Natural killer cell (primary cell): ENCODE measurements at regions not wholly inside any gene's neighbourhood (a gene's known extent, or its start where the extent isn't known, plus 50 kb on each side); places are given as distances from the start of the nearest gene placed in this dataset.

ENCODE experiments used
- ATAC-seq, 3 donors: fragments of 150-1000 bp in 2 of 3; fragments of 200-7000 bp in 1 of 3; cut with Tn5 transposase; 1 replicate in 1 of 3; 2 replicates in 2 of 3; pipeline ENCODE4 v1.10.0; 2021; ENCODE audit warnings: mild to moderate bottlenecking in 2 of 3, moderate library complexity in 2 of 3
- DNase-seq, 2 donors: peaks; one replicate each; pipeline versions ENCODE4 v3.0.0 to v3.0.0-alpha.2; 2013 to 2021; ENCODE audit warnings: mixed read lengths in 1 of 2
- H3K27ac ChIP-seq: one replicate; pipeline ENCODE4 v1.5.1; 2013; ENCODE audit warnings: mild to moderate bottlenecking, low read length
- H3K27me3 ChIP-seq: one replicate; pipeline ENCODE4 v1.6.1; 2013; ENCODE audit warnings: low read length; ENCODE audit not compliant: control insufficient read depth, insufficient read depth
- H3K36me3 ChIP-seq: one replicate; pipeline ENCODE4 v1.6.1; 2013; ENCODE audit warnings: low read length; ENCODE audit not compliant: control insufficient read depth, insufficient read depth
- H3K4me1 ChIP-seq: one replicate; pipeline ENCODE4 v1.6.1; 2013; ENCODE audit warnings: low read length; ENCODE audit not compliant: control insufficient read depth, insufficient read depth
- H3K4me3 ChIP-seq: one replicate; pipeline ENCODE4 v1.5.1; 2013; ENCODE audit warnings: low read length
- H3K9me3 ChIP-seq: one replicate; pipeline ENCODE4 v1.6.1; 2013; ENCODE audit warnings: low read length; ENCODE audit not compliant: control insufficient read depth, insufficient read depth
- H3K27ac Mint-ChIP-seq, 2 donors: one replicate each; pipeline ENCODE4 v1.8.0; 2022; ENCODE audit warnings: mild to moderate bottlenecking in 2 of 2, mixed read lengths in 2 of 2, moderate library complexity in 1 of 2
- H3K27me3 Mint-ChIP-seq, 2 donors: one replicate each; pipeline ENCODE4 v1.8.0; 2022; ENCODE audit warnings: low read depth in 2 of 2, mixed read lengths in 2 of 2
- H3K36me3 Mint-ChIP-seq: one replicate; pipeline ENCODE4 v1.8.0; 2022; ENCODE audit warnings: mixed read lengths
- H3K4me1 Mint-ChIP-seq, 2 donors: one replicate each; pipeline ENCODE4 v1.8.0; 2022; ENCODE audit warnings: mixed read lengths in 2 of 2
- H3K4me3 Mint-ChIP-seq: one replicate; pipeline ENCODE4 v1.8.0; 2022; ENCODE audit warnings: mild to moderate bottlenecking, moderate library complexity, mixed read lengths
- H3K9me3 Mint-ChIP-seq, 2 donors: one replicate each; pipeline ENCODE4 v1.8.0; 2022; ENCODE audit warnings: mixed read lengths in 2 of 2
- CTCF ChIP-seq: fragments of 200-600 bp; IDR thresholded peaks from one replicate; pipeline ENCODE4 v1.8.0; 2022; ENCODE audit warnings: antibody characterized with exemption
- WGBS: methylation state at CpG from one replicate; pipeline ENCODE4 v1.1.7; 2013; ENCODE audit warnings: missing lambda C conversion rate; ENCODE audit not compliant: insufficient coverage; 5-methylcytosine and 5-hydroxymethylcytosine counted together
- intact Hi-C: fragments of 100-400 bp; cut with micrococcal nuclease; formaldehyde crosslinking; loops from one replicate; pipeline ENCODE4 v1.14.2; 2022

GRCh38 chr2:192327576-192327975, 132.8 kb upstream of the TMEFF2 start:
- H3K27ac Mint-ChIP-seq: no peak overlapping the region
- Histone ChIP-seq H3K4me1 (no peaks in the 10 kb centered on the region), H3K27me3 (no peaks in the 10 kb centered on the region), H3K36me3 (no peaks in the 10 kb centered on the region), H3K4me3 (no peak overlapping the region), H3K27ac (no peak overlapping the region), H3K9me3 (no peaks in the 10 kb centered on the region)
- H3K4me3 Mint-ChIP-seq: no peak overlapping the region
- DNase-seq: no peak
- intact Hi-C loops: no loop called here
- H3K27me3 Mint-ChIP-seq: no peaks in the 10 kb centered on the region
- H3K4me1 Mint-ChIP-seq: no peaks in the 10 kb centered on the region
- WGBS: 8% methylated on average over 1 of the region's 1 CpG
- no peaks in the 10 kb centered on the region for H3K36me3 Mint-ChIP-seq
- no peak for TF ChIP-seq CTCF
- peaks cover 4 to 7% of the 10 kb centered on the region in 2 donors for H3K9me3 Mint-ChIP-seq
- ATAC-seq: no peak

DNA sequence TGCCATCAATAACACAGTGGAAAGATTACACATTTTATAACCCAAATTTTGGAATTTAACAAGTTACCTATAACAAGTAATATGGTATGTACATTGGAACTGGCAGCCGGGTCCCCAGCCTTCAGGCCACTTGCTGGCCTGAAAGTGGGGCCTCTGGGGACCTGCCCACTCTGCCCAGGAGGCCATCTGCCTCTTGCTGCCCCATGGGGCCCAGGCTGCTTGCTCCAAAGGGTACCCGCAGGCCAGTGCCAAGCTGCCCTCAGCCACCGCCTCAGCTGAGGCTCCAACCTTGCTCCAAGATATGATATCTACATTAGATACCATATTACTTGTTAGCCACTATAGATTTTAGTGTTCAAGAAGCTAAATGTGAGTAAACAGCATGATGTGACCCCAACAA, 120.8 kb upstream of the TMEFF2 start:
- no peak for ATAC-seq
- Mint-ChIP-seq H3K4me1 (no peaks in the 10 kb centered on the region), H3K9me3 (peaks cover 6 to 11% of the 10 kb centered on the region in 2 donors), H3K27me3 (no peaks in the 10 kb centered on the region), H3K36me3 (no peaks in the 10 kb centered on the region), H3K27ac (no peak overlapping the region), H3K4me3 (no peak overlapping the region)
- WGBS: 80% methylated on average over 3 of the region's 3 CpGs
- no peaks in the 10 kb centered on the region for H3K27me3 ChIP-seq
- no peak overlapping the region for H3K27ac ChIP-seq
- H3K4me3 ChIP-seq: no peak overlapping the region
- H3K9me3 ChIP-seq: peaks cover 12% of the 10 kb centered on the region
- no peaks in the 10 kb centered on the region for H3K36me3 ChIP-seq
- no peak for DNase-seq
- intact Hi-C loops: no loop called here
- H3K4me1 ChIP-seq: no peaks in the 10 kb centered on the region
- TF ChIP-seq CTCF: no peak

GRCh38 chr2:192314800-192315481, 120.2 kb upstream of the TMEFF2 start:
- no peaks in the 10 kb centered on the region for H3K4me1 Mint-ChIP-seq
- WGBS: 89% methylated on average over 26 of the region's 26 CpGs
- no peak for ATAC-seq

More at GRCh38 chr2:192314800-192315481, 120.2 kb upstream of the TMEFF2 start:
- Histone ChIP-seq H3K27ac (no peak overlapping the region), H3K36me3 (no peaks in the 10 kb centered on the region), H3K4me1 (no peaks in the 10 kb centered on the region), H3K9me3 (peaks cover 12% of the 10 kb centered on the region), H3K27me3 (no peaks in the 10 kb centered on the region), H3K4me3 (no peak overlapping the region)
- intact Hi-C loops: no loop called here
- Mint-ChIP-seq H3K4me3 (no peak overlapping the region), H3K27ac (no peak overlapping the region), H3K36me3 (no peaks in the 10 kb centered on the region), H3K27me3 (no peaks in the 10 kb centered on the region), H3K9me3 (peaks cover 6 to 11% of the 10 kb centered on the region in 2 donors)
- no peak for TF ChIP-seq CTCF
- no peak for DNase-seq
